DMS153 (cell line): ENCODE measurements at regions not wholly inside any gene's neighbourhood (a gene's known extent, or its start where the extent isn't known, plus 50 kb on each side); places are given as distances from the start of the nearest gene placed in this dataset.
A peak's percentile ranks its signal among the peaks of the same experiment; 100 is the strongest.

ENCODE experiments used
- DNase-seq: peaks from one replicate; lab custom pipeline; 2025; lab: John Stamatoyannopoulos, UW

DNA sequence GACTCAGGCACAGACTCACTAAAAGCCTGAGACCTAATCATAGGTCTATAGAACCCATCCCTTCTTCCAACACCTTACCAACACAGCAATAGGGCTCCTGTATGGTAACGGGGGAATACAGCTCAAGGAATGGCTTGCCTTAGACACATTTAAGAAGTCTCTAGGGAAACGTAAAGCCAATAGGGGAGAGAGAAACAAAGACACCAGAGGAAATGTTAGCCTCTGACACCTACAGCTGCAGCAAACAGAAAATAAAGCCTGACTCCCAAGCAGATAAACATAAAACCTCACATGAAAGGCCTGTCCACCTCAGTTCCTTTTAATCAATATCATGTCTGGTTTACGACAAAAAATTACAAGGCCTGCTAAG lies 51.1 kb upstream of the NCOA1 start:
- no peak for DNase-seq

GRCh38 chr2:24439280-24439970 lies 51.6 kb upstream of the NCOA1 start:
- DNase-seq: no peak

DNA sequence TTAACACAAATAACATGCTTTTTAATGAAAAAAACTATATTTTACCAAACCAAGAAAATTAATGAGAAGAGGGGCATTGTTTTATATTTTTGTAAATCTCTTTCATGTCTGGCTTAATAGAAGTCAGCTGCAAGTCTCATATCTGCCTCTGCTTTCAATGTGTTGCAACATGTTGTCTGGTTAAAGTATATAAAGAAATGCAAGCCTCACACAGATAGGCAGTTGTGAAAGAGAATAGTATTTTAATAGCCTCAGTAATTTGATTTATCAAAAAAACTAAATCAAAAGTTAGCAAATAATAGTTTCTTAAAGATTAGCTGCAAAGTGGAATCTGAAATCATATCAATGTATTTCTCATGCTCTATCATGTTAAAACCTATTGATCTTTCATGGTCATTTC lies 52.9 kb upstream of the NCOA1 start:
- no peak for DNase-seq

DNA sequence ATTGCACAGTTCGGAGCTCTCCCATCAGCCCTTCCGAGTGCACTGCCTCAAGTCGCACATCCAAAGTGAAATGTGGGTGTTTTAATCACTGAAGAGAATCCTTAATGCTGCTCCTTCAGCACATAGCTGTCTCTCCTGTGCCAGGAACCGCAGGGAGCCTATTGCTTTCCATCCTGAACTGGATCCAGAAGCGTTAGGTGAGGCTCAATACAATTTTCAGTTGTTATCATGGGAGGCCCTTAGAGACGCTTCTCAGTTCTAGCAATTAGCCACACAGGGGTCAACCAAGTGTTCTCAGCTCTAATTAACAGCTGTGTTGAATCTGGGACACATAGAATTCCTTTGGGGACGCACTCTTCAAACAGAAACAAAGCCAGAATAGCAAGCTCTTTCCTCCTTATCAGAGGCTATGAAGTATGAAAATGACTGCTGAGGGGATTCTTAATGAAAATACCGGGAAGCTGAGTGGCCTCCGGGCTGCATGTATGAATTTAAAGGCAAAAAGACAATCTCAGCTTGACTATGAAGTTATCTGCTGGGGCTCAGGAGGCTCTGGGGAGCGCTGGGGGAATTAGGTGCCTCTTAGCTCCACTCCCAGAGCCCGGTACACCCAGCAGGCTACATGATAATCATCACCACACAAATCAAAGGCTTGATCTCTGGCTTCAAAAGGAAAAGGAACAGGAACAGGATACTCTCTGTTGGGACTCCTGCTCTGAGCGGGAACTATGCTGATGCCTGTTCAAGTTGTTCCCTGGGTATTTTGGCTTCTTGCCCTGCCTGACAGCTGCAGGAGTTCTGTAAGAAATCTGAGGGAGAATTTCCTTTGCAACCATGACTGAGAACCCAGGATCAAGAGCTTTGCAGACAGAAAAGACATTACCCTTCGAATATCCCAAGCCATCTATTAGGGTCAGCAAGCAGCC lies 55.4 kb upstream of the NCOA1 start:
- no peak for DNase-seq

- no peak for DNase-seq
Measured at GRCh38 chr2:24434541-24434940, 56.5 kb upstream of the NCOA1 start.

GRCh38 chr2:24432735-24433134 lies 58.3 kb upstream of the NCOA1 start:
- DNase-seq: no peak

- no peak for DNase-seq
Measured at GRCh38 chr2:24432121-24432520, 58.9 kb upstream of the NCOA1 start.

- DNase-seq: no peak
Measured at GRCh38 chr2:24429197-24430074, 61.6 kb upstream of the NCOA1 start.

DNA sequence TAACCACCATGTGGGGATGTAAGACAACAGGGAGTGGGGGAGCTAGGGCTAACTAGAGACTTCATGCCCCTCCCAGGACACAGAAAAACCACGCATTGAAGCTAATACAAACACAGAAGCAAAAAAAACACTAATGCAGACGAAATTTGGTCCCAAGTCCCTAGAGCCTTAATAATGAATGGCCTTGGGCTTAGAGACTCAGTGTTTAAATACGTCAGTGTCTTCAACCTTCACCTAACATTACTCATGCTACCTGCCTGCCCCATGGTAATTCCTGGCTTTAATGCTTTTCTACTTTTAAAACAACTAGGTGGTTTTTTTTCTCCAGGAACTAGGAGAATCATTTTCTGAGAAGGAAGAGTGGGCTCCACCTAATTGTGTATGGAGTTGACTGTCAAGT lies 64.1 kb upstream of the ITSN2 start:
- no peak for DNase-seq

GRCh38 chr2:24423095-24423494 lies 62.8 kb upstream of the ITSN2 start:
- DNase-seq: no peak

- DNase-seq: peak; percentile 28
Measured at GRCh38 chr2:24421668-24422067, 61.3 kb upstream of the ITSN2 start.

- DNase-seq: no peak
Measured at GRCh38 chr2:24420373-24420772, 60.0 kb upstream of the ITSN2 start.

DNA sequence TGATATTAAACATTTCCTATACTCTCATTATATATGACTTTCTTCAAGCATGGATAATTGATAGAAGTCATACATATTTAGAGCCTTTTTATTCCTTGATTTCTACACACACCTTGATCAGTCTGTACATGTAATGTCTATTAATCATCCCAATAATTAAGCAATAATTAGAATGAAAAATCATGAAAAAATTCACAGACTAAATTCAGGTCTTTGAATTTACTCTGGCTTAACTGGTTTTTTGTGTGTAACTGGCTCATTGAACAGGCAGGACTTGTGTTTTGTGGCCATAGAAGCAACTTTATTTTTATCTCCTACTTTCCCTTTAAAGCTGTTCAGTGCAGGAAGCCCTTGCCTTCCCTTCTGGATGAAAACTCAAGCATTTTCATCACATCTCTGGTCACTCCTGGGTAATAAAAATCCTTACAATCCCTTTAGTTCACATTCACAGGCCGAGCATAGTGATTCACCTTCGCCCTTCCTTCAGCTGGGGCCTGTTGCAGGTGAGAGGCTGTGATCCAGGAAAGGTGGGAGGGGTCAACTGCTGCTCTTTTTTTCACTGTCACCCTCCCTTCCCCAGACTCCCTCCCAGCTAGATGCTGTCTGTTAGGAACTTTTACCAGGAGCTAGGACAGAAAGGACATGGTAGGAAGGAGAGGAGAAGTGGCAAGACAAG lies 58.0 kb upstream of the ITSN2 start:
- no peak for DNase-seq

DNA sequence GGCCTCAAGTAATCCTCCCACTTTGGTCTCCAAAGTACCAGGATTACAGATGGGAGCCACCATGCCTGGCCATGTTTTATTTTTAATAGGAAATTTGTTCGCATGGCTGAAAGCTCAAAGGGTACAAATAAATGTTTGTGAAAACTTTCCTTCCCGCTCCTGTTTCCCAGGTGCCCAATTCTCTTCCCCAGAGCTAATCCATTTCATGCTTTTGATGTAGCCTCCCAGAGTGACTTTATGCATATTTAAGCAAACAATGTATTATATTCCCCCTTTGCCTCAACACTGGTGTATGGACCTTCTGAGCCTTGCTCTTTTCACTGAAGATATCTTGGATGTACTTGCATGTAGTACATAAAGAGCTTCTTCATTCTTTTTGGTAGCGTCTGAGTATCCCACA lies 52.5 kb upstream of the ITSN2 start:
- DNase-seq: no peak

DNA sequence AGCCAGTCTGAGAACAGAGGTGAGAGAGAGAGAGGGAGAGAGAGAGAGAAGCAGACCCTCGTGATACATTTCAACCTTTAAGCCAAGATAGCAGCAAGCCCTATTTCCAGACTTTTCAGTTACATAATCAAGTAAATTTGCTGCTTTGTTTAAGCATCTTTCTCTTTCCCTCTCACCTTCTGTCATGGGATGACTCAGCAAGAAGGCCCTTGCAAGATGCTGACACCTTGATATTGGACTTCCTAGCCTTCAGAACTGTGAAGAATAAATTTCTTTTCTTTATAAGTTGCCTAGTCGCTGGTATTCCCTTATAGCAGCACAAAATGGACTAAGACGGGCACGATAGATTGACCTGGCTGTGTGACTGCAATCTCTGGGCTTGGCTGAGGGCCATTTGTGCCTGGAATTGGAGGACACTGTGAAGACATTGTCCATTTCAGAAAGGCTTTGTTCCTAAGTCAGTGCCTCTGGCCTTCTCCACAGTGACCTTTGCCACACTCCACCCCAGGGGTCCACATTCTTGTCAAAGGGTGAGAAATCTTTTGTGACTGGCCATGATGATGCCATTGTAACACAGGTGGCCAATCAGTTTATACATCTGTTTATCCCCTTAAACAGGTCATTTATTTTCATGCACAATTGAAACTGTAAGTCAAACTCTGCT lies 51.3 kb upstream of the ITSN2 start:
- no peak for DNase-seq

- no peak for DNase-seq
Measured at GRCh38 chr2:24410976-24411375, 50.6 kb upstream of the ITSN2 start.

DNA sequence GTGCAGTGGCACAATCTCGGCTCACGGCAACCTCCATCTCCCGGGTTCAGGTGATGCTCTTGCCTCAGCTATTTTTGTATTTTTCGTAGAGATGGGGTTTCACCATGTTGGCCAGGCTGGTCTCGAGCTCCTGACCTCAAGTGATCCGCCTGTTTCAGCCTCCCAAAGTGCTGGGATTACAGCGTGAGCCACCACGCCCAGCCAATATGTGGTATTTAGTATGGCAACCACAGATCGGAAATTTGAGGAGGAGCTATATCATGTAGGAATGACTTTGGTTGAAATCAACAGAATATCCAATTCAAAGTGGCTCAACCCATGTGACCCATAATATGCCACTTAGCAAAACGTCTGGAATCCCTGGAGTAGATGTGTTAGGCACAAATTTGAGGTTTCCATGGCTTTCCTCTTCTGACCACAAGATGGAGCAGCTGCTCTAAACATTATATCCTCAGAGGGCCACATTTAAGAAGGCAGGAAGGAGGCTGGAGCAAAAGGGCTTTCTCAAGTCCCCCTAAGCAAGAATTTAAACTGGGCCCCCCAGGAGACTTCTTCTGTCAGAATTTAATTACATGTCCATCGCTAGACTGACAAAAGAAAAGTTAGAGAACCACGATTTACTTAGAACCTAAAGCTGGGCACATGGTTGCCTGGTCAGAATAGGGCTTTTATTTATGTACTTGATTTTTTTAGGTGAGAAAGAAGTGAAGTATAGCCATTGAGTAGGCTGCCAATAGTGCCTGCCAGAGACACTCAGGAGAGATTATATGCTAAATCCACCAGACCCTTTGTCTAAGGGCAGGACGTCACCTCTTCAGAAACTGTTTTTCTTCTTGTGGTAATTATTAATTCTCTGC lies 49.6 kb upstream of the ITSN2 start:
- peak; percentile 47 for DNase-seq
